SK-N-SH (cell line): ENCODE measurements at regions not wholly inside any gene's neighbourhood (a gene's known extent, or its start where the extent isn't known, plus 50 kb on each side); places are given as distances from the start of the nearest gene placed in this dataset.
A peak's percentile ranks its signal among the peaks of the same experiment; 100 is the strongest.

Experiments used
- ELF1 ChIP-seq: IDR thresholded peaks from 2 replicates; pipeline ENCODE4 v1.4.0; 2012
- EP300 ChIP-seq, 2 experiments: IDR thresholded peaks; 2 replicates each; pipeline versions ENCODE4 v1.4.0 to v1.6.1; 2012; ENCODE audit warnings: borderline replicate concordance in 1 of 2, low read depth in 1 of 2, low read length in 1 of 2
- EZH2phosphoT487 ChIP-seq: fragments of 200-600 bp; sonication (generic); IDR thresholded peaks from 2 replicates; pipeline ENCODE4 v1.6.1; 2017; ENCODE audit warnings: low read depth, mixed run types, mild to moderate bottlenecking, antibody characterized with exemption, moderate library complexity, borderline replicate concordance
- FOSL2 ChIP-seq: IDR thresholded peaks from 2 replicates; pipeline ENCODE4 v1.4.0; 2012; ENCODE audit warnings: low read depth, mild to moderate bottlenecking, moderate library complexity, borderline replicate concordance
- FOXM1 ChIP-seq: IDR thresholded peaks from 2 replicates; pipeline ENCODE4 v1.4.0; 2012; ENCODE audit warnings: low read depth, mild to moderate bottlenecking
- GATA2 ChIP-seq: sonication (generic); formaldehyde crosslinking; IDR thresholded peaks from 2 replicates; pipeline ENCODE4 v1.5.0; 2020; ENCODE audit warnings: mild to moderate bottlenecking, missing genetic modification reagents
- MEF2A ChIP-seq: IDR thresholded peaks from 2 replicates; pipeline ENCODE4 v1.4.0; 2012; ENCODE audit warnings: low read depth, borderline replicate concordance
- MXI1 ChIP-seq: IDR thresholded peaks from 2 replicates; pipeline ENCODE4 v1.6.1; 2012; ENCODE audit warnings: mild to moderate bottlenecking, low read depth, low read length, improper control_type of control experiment
- NFIC ChIP-seq: IDR thresholded peaks from 2 replicates; pipeline ENCODE4 v1.4.0; 2012; ENCODE audit warnings: borderline replicate concordance
- NRF1 ChIP-seq: IDR thresholded peaks from 2 replicates; pipeline ENCODE4 v1.6.1; 2012; ENCODE audit warnings: low read depth, mild to moderate bottlenecking, low read length
- RCOR1 ChIP-seq: fragments of 150-350 bp; IDR thresholded peaks from 2 replicates; pipeline ENCODE4 v1.6.1; 2017; ENCODE audit warnings: antibody characterized with exemption, low read length
- RXRA ChIP-seq: IDR thresholded peaks from 2 replicates; pipeline ENCODE4 v1.4.0; 2012; ENCODE audit warnings: low read depth, mild to moderate bottlenecking, borderline replicate concordance
- SMC3 ChIP-seq: IDR thresholded peaks from 2 replicates; pipeline ENCODE4 v1.6.1; 2012; ENCODE audit warnings: low read depth, low read length, improper control_type of control experiment
- TAF1 ChIP-seq: IDR thresholded peaks from 2 replicates; pipeline ENCODE4 v1.6.1; 2012; ENCODE audit warnings: low read depth, mild to moderate bottlenecking, low read length, moderate library complexity, borderline replicate concordance
- TEAD4 ChIP-seq: IDR thresholded peaks from 2 replicates; pipeline ENCODE4 v1.4.0; 2012; ENCODE audit warnings: mild to moderate bottlenecking, borderline replicate concordance; ENCODE audit not compliant: insufficient read depth
- YY1 ChIP-seq: IDR thresholded peaks from 2 replicates; pipeline ENCODE4 v1.4.0; 2012; ENCODE audit warnings: low read depth, mild to moderate bottlenecking
- TF ChIP-seq, protein P1 (sequence below): fragments of 150-350 bp; IDR thresholded peaks from 2 replicates; pipeline ENCODE4 v1.6.1; 2016; ENCODE audit warnings: mild to moderate bottlenecking, low read depth, low read length
- TF ChIP-seq, protein P2 (sequence below): IDR thresholded peaks from 2 replicates; pipeline ENCODE4 v1.4.0; 2012; ENCODE audit warnings: low read depth, borderline replicate concordance
- TF ChIP-seq, protein P3 (sequence below): IDR thresholded peaks from 2 replicates; pipeline ENCODE4 v1.4.0; 2012; ENCODE audit warnings: low read depth, borderline replicate concordance
- TF ChIP-seq, protein P4 (sequence below): fragments of 200-600 bp; sonication (generic); IDR thresholded peaks from 2 replicates; pipeline ENCODE4 v1.6.1; 2017; ENCODE audit warnings: antibody characterized with exemption, mild to moderate bottlenecking, moderate library complexity
- TF ChIP-seq, protein P5 (sequence below): IDR thresholded peaks from 2 replicates; pipeline ENCODE4 v1.6.1; 2012; ENCODE audit warnings: mild to moderate bottlenecking, low read depth, low read length, moderate library complexity
- TF ChIP-seq, protein P6 (sequence below): IDR thresholded peaks from 2 replicates; pipeline ENCODE4 v1.4.0; 2012; ENCODE audit warnings: low read depth

DNA sequence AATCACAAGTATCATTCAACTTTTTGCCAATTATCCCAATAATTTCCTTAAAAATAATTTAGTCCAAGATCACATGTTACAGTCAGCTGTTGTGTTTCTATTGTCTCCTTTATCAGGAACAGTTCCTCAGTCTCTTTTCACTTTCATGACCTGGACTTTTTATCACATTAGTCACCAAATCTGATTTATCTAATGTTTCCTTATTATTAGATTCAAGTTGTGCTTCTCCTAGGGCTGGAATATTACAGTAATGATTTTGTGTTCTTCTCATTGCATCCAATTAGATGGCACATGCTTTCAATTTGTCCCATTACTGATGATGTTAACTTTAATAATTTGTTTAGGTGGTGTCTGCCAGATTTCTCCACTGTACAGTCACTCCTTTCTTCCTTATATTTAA, 66.3 kb upstream of the DCBLD2 start (continued):
- TF ChIP-seq, protein P1, sequence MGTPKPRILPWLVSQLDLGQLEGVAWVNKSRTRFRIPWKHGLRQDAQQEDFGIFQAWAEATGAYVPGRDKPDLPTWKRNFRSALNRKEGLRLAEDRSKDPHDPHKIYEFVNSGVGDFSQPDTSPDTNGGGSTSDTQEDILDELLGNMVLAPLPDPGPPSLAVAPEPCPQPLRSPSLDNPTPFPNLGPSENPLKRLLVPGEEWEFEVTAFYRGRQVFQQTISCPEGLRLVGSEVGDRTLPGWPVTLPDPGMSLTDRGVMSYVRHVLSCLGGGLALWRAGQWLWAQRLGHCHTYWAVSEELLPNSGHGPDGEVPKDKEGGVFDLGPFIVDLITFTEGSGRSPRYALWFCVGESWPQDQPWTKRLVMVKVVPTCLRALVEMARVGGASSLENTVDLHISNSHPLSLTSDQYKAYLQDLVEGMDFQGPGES = no peak
- TF ChIP-seq RXRA (no peak), FOXM1 (peak; percentile 59; the same call in 1 of the 2 replicates), EP300 (IDR thresholded peaks at IDR 0.05; ENCODE audit: borderline replicate concordance in 1 of 2, low read depth in 1 of 2, low read length in 1 of 2) (peak; percentile 16 to 96; a peak in 2 of 4 replicates), TEAD4 (peak; percentile 56), EZH2phosphoT487 (no peak), SMC3 (no peak), NFIC (no peak), ELF1 (no peak), MXI1 (0 out of 2 replicates have a peak, but pooled peaks have one; percentile 46), MEF2A (no peak), NRF1 (no peak), RCOR1 (peak; percentile 97), FOSL2 (0 out of 2 replicates have a peak, but pooled peaks have one; percentile 20), GATA2 (CRISPR knock-in tag) (peak; percentile 51; the same call in 1 of the 2 replicates), YY1 (no peak), TAF1 (no peak)
- TF ChIP-seq, protein P2, sequence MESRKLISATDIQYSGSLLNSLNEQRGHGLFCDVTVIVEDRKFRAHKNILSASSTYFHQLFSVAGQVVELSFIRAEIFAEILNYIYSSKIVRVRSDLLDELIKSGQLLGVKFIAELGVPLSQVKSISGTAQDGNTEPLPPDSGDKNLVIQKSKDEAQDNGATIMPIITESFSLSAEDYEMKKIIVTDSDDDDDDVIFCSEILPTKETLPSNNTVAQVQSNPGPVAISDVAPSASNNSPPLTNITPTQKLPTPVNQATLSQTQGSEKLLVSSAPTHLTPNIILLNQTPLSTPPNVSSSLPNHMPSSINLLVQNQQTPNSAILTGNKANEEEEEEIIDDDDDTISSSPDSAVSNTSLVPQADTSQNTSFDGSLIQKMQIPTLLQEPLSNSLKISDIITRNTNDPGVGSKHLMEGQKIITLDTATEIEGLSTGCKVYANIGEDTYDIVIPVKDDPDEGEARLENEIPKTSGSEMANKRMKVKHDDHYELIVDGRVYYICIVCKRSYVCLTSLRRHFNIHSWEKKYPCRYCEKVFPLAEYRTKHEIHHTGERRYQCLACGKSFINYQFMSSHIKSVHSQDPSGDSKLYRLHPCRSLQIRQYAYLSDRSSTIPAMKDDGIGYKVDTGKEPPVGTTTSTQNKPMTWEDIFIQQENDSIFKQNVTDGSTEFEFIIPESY = no peak
- TF ChIP-seq, protein P3, sequence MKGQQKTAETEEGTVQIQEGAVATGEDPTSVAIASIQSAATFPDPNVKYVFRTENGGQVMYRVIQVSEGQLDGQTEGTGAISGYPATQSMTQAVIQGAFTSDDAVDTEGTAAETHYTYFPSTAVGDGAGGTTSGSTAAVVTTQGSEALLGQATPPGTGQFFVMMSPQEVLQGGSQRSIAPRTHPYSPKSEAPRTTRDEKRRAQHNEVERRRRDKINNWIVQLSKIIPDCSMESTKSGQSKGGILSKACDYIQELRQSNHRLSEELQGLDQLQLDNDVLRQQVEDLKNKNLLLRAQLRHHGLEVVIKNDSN = peak; percentile 49; the same call in 1 of the 2 replicates
- TF ChIP-seq, protein P4, sequence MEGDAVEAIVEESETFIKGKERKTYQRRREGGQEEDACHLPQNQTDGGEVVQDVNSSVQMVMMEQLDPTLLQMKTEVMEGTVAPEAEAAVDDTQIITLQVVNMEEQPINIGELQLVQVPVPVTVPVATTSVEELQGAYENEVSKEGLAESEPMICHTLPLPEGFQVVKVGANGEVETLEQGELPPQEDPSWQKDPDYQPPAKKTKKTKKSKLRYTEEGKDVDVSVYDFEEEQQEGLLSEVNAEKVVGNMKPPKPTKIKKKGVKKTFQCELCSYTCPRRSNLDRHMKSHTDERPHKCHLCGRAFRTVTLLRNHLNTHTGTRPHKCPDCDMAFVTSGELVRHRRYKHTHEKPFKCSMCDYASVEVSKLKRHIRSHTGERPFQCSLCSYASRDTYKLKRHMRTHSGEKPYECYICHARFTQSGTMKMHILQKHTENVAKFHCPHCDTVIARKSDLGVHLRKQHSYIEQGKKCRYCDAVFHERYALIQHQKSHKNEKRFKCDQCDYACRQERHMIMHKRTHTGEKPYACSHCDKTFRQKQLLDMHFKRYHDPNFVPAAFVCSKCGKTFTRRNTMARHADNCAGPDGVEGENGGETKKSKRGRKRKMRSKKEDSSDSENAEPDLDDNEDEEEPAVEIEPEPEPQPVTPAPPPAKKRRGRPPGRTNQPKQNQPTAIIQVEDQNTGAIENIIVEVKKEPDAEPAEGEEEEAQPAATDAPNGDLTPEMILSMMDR = no peak
- TF ChIP-seq, protein P5, sequence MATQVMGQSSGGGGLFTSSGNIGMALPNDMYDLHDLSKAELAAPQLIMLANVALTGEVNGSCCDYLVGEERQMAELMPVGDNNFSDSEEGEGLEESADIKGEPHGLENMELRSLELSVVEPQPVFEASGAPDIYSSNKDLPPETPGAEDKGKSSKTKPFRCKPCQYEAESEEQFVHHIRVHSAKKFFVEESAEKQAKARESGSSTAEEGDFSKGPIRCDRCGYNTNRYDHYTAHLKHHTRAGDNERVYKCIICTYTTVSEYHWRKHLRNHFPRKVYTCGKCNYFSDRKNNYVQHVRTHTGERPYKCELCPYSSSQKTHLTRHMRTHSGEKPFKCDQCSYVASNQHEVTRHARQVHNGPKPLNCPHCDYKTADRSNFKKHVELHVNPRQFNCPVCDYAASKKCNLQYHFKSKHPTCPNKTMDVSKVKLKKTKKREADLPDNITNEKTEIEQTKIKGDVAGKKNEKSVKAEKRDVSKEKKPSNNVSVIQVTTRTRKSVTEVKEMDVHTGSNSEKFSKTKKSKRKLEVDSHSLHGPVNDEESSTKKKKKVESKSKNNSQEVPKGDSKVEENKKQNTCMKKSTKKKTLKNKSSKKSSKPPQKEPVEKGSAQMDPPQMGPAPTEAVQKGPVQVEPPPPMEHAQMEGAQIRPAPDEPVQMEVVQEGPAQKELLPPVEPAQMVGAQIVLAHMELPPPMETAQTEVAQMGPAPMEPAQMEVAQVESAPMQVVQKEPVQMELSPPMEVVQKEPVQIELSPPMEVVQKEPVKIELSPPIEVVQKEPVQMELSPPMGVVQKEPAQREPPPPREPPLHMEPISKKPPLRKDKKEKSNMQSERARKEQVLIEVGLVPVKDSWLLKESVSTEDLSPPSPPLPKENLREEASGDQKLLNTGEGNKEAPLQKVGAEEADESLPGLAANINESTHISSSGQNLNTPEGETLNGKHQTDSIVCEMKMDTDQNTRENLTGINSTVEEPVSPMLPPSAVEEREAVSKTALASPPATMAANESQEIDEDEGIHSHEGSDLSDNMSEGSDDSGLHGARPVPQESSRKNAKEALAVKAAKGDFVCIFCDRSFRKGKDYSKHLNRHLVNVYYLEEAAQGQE = no peak
- TF ChIP-seq, protein P6, sequence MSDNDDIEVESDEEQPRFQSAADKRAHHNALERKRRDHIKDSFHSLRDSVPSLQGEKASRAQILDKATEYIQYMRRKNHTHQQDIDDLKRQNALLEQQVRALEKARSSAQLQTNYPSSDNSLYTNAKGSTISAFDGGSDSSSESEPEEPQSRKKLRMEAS = no peak
